Putamen (tissue), 1 donor: ENCODE measurements at regions not wholly inside any gene's neighbourhood (a gene's known extent, or its start where the extent isn't known, plus 50 kb on each side); places are given as distances from the start of the nearest gene placed in this dataset.
"Not testable (repeated sequence)": the region's sequence is repeated elsewhere in the genome, so short reads cannot be mapped to it uniquely, and the experiment has no call there.

Source experiments
- DNase-seq: peaks from one replicate; pipeline ENCODE4 v3.0.0-alpha.2; 2016; ENCODE audit warnings: low spot score

- DNase-seq: not testable (repeated sequence)
These were observed 61.7 kb downstream of the DMRTA1 start for GRCh38 chr9:22508354-22508753.

- DNase-seq: no peak
These were observed 62.2 kb downstream of the DMRTA1 start for GRCh38 chr9:22508790-22509189.

GRCh38 chr9:22512495-22512894 lies 65.9 kb downstream of the DMRTA1 start:
- DNase-seq: no peak

GRCh38 chr9:22514871-22515270 lies 68.2 kb downstream of the DMRTA1 start:
- no peak for DNase-seq

GRCh38 chr9:22522206-22522740 lies 75.6 kb downstream of the DMRTA1 start:
- DNase-seq: no peak

GRCh38 chr9:22528485-22528884 lies 81.9 kb downstream of the DMRTA1 start:
- no peak for DNase-seq

GRCh38 chr9:22529426-22530199 lies 83.0 kb downstream of the DMRTA1 start:
- DNase-seq: no peak

GRCh38 chr9:22535780-22536179 lies 89.2 kb downstream of the DMRTA1 start:
- DNase-seq: no peak

GRCh38 chr9:22537721-22538120 lies 91.1 kb downstream of the DMRTA1 start:
- no peak for DNase-seq

GRCh38 chr9:22548625-22549024 lies 102.0 kb downstream of the DMRTA1 start:
- no peak for DNase-seq

GRCh38 chr9:22574740-22575139 lies 128.1 kb downstream of the DMRTA1 start:
- DNase-seq: no peak

GRCh38 chr9:22580788-22581187 lies 134.2 kb downstream of the DMRTA1 start:
- no peak for DNase-seq

GRCh38 chr9:22582221-22582620 lies 135.6 kb downstream of the DMRTA1 start:
- no peak for DNase-seq

GRCh38 chr9:22588918-22589317 lies 142.3 kb downstream of the DMRTA1 start:
- DNase-seq: no peak

- DNase-seq: no peak
These were observed 143.9 kb downstream of the DMRTA1 start for GRCh38 chr9:22590336-22591033.

- DNase-seq: no peak
These were observed 149.2 kb downstream of the DMRTA1 start for GRCh38 chr9:22595805-22596204.

GRCh38 chr9:22617156-22617555 lies 170.5 kb downstream of the DMRTA1 start:
- DNase-seq: no peak

GRCh38 chr9:22622815-22623214 lies 176.2 kb downstream of the DMRTA1 start:
- no peak for DNase-seq

GRCh38 chr9:22623236-22623635 lies 176.6 kb downstream of the DMRTA1 start:
- no peak for DNase-seq

- DNase-seq: no peak
These were observed 178.9 kb downstream of the DMRTA1 start for GRCh38 chr9:22625540-22625939.

- DNase-seq: no peak
These were observed 196.9 kb downstream of the DMRTA1 start for GRCh38 chr9:22643541-22643940.

- DNase-seq: no peak
These were observed 199.3 kb downstream of the DMRTA1 start for GRCh38 chr9:22645893-22646292.

- DNase-seq: no peak
These were observed 202.8 kb downstream of the DMRTA1 start for GRCh38 chr9:22649384-22649783.
